Adrenal gland (tissue), 5 donors: ENCODE measurements at regions not wholly inside any gene's neighbourhood (a gene's known extent, or its start where the extent isn't known, plus 50 kb on each side); places are given as distances from the start of the nearest gene placed in this dataset.

Experiments
- CTCF ChIP-seq, 6 experiments: fragments of 450-650 bp in 4 of 6; fragments of 200-600 bp in 2 of 6; sonication (generic) in 1 of 6; IDR thresholded peaks; 1 replicate in 5 of 6; 2 replicates in 1 of 6; pipeline versions ENCODE4 v1.5.1 to v1.8.0; 2016 to 2021; ENCODE audit warnings: antibody characterized with exemption in 6 of 6, mild to moderate bottlenecking in 2 of 6, moderate library complexity in 1 of 6
- POLR2A ChIP-seq, 2 donors: fragments of 450-650 bp; IDR thresholded peaks; one replicate each; pipeline ENCODE4 v1.6.1; 2017; ENCODE audit warnings: antibody characterized with exemption in 2 of 2, mild to moderate bottlenecking in 2 of 2, moderate library complexity in 1 of 2
- donor health status: DM: no; HTN: no; CAD: no.

- TF ChIP-seq POLR2A (IDR thresholded peaks at IDR 0.05) (no peak), CTCF (IDR thresholded peaks at IDR 0.05) (no peak)
Measured at GRCh38 chr11:107182978-107183377, 164.7 kb upstream of the GUCY1A2 start.
